Small intestine (tissue), 7 donors: ENCODE measurements at regions not wholly inside any gene's neighbourhood (a gene's known extent, or its start where the extent isn't known, plus 50 kb on each side); places are given as distances from the start of the nearest gene placed in this dataset.

ENCODE experiments used
- DNase-seq, 2 donors: peaks; one replicate each; pipeline versions ENCODE4 v3.0.0 to v3.0.0-alpha.2; 2013
- FAIRE-seq: peaks from 2 replicates; lab custom pipeline; 2012; peaks lifted over from hg19 to GRCh38; lab: Jason Lieb, UNC
- H3K27ac ChIP-seq, 3 donors: one replicate each; pipeline ENCODE4 v1.5.1; 2013; ENCODE audit warnings: low read length in 2 of 3, mild to moderate bottlenecking in 2 of 3, control low read depth in 1 of 3, inconsistent platforms in 1 of 3, low read depth in 1 of 3, moderate library complexity in 1 of 3
- H3K27me3 ChIP-seq, 3 donors: one replicate each; pipeline ENCODE4 v1.6.1; 2013; ENCODE audit warnings: low read length in 3 of 3, inconsistent platforms in 1 of 3; ENCODE audit not compliant: control insufficient read depth in 3 of 3, insufficient read depth in 3 of 3
- H3K36me3 ChIP-seq, 3 donors: one replicate each; pipeline ENCODE4 v1.6.1; 2013; ENCODE audit warnings: low read length in 3 of 3, inconsistent platforms in 1 of 3, low read depth in 1 of 3, mild to moderate bottlenecking in 1 of 3, moderate library complexity in 1 of 3; ENCODE audit not compliant: control insufficient read depth in 3 of 3, insufficient read depth in 2 of 3
- H3K4me1 ChIP-seq, 3 donors: one replicate each; pipeline ENCODE4 v1.6.1; 2013; ENCODE audit warnings: low read length in 2 of 3, inconsistent platforms in 1 of 3, low read depth in 1 of 3, mild to moderate bottlenecking in 1 of 3, moderate library complexity in 1 of 3; ENCODE audit not compliant: control insufficient read depth in 3 of 3, insufficient read depth in 2 of 3
- H3K4me3 ChIP-seq, 3 donors: one replicate each; pipeline ENCODE4 v1.5.1; 2013; ENCODE audit warnings: low read length in 3 of 3, control low read depth in 1 of 3, inconsistent platforms in 1 of 3, low read depth in 1 of 3, mild to moderate bottlenecking in 1 of 3, moderate library complexity in 1 of 3
- H3K9me3 ChIP-seq, 2 donors: one replicate each; pipeline ENCODE4 v1.6.1; 2013; ENCODE audit warnings: low read depth in 1 of 2, low read length in 1 of 2; ENCODE audit not compliant: control insufficient read depth in 2 of 2, insufficient read depth in 1 of 2
- WGBS, 3 donors: extraction: QIAGEN DNeasy Blood & Tissue Kit; methylation state at CpG; one replicate each; pipeline ENCODE4 v1.1.7; 2013; 5-methylcytosine and 5-hydroxymethylcytosine counted together
- donor health status: healthy with polysubstance abuse.
- donor health status: control.
- donor health status: control.
- donor health status: Bipolar disorder and iron deficiency.
- donor health status: healthy.

DNA sequence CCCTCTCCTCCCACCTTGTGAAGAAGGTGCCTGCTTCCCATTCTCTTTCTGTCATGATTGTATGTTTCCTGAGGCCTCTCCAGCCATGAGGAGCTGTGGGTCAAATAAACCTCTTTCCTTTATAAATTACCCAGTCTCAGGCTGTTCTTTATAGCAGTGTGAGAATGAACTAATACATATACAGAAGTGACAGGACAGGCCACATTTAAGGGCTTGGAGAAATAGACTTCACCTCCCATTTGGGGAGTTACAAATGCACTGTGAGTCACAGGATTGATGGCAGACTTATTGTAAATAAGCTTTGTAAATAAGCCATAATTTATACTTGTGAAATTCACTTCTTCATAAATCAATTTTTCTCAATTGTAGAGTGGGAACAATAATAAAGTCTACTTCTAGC, 543.3 kb downstream of the LRRIQ3 start:
- Histone ChIP-seq H3K4me3 (no peak overlapping the region), H3K4me1 (no peaks in the 10 kb centered on the region), H3K27ac (no peak overlapping the region), H3K27me3 (no peaks in the 10 kb centered on the region), H3K36me3 (no peaks in the 10 kb centered on the region), H3K9me3 (no peaks in the 10 kb centered on the region)
- FAIRE-seq, result no peak
- DNase-seq, result no peak

DNA sequence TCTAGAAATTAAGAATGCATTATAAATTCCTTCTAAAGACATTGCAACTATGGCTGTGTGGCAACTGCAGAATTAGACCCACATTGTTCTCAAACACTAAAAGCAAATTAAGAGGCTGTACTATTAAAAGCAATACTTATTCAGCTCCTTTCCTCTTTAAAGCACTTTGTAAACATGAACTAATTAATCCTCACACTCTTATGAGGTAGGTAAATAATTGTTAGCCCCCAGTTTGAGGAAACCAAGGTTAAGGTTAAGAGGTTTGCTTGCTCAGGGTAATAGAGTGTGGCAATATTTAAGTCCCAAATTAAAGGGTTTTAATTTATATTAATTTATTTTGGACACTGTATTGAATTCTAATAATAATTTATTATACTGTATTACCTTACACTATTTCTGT, 553.8 kb downstream of the LRRIQ3 start:
- H3K27me3 ChIP-seq, result no peaks in the 10 kb centered on the region
- H3K4me3 ChIP-seq, result no peak overlapping the region
- H3K36me3 ChIP-seq, result no peaks in the 10 kb centered on the region
- no peak overlapping the region for H3K27ac ChIP-seq
- no peak for FAIRE-seq
- H3K9me3 ChIP-seq, result no peaks in the 10 kb centered on the region
- no peak for DNase-seq
- H3K4me1 ChIP-seq, result no peaks in the 10 kb centered on the region

DNA sequence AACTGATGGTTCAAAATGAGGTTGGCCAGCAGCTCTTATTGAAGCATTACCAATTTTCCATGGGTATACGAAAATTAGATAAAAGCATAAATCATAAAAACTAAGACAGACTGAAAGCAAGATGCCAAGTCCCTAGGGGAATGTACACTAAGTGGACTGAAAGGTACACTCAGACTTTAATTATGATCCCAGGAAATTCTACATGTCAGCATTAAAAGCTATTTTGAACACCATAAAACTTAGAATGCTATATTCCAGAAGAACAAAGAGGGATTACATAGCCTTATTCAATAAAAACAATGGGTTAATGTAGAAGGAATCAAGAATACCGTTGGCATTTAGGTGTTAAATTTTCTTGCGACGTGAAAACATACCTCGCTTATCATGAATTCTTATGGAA, 558.5 kb downstream of the LRRIQ3 start:
- no peak overlapping the region for H3K4me3 ChIP-seq
- no peak for FAIRE-seq
- H3K36me3 ChIP-seq, result no peaks in the 10 kb centered on the region
- H3K9me3 ChIP-seq, result no peaks in the 10 kb centered on the region
- 87 to 89% (median 87%) methylated on average over 5 of the region's 5 CpGs for WGBS, 3 donors
- no peaks in the 10 kb centered on the region for H3K4me1 ChIP-seq
- no peak overlapping the region for H3K27ac ChIP-seq
- H3K27me3 ChIP-seq, result no peaks in the 10 kb centered on the region
- DNase-seq, result no peak

DNA sequence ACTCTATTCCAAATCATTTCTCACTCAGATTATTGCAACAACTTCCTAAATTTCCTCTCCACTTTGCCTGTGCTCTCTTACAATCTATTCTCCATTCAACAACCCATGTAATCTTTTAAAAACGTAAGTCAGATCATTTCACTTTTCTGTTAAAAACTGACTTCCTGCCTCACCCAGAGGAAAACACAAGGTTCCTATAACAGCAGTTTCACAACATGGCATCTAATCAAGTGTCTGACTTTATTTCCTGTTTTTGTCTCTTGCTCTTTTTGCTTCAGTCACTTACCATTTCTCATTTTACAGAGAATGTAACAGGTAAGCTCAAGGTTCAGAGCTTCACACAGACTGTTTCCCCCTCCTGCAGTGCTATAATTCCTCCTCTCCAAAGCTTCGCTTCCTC, 560.7 kb downstream of the LRRIQ3 start:
- WGBS, 3 donors, result 60 to 80% (median 65%) methylated on average over 2 of the region's 2 CpGs
- H3K27me3 ChIP-seq, result no peaks in the 10 kb centered on the region
- no peak overlapping the region for H3K4me3 ChIP-seq
- DNase-seq (no peak), FAIRE-seq (no peak)
- H3K27ac ChIP-seq, result no peak overlapping the region
- no peaks in the 10 kb centered on the region for H3K36me3 ChIP-seq
- no peaks in the 10 kb centered on the region for H3K4me1 ChIP-seq
- H3K9me3 ChIP-seq, result no peaks in the 10 kb centered on the region

DNA sequence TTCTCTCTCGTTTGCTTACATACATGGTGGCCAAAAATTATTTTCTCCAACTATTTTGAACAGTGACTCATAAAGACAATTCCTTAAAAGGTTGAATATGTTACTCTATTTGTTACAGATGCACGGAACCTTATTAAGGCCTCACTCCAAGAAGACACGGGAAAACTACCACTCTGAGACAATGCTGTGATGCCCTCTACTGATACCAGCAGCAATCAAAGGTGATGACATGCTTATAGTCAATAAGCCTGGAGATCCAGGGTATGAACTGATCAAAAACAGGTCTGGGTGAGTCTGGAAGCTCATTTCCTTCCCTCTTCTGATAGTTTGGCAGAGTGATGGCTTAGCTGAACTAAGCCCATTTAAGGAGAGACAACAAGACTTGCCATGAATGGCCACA, 563.0 kb downstream of the LRRIQ3 start:
- FAIRE-seq (no peak), DNase-seq (peak in 1 of 2 donors; percentile 9)
- no peaks in the 10 kb centered on the region for H3K9me3 ChIP-seq
- H3K27me3 ChIP-seq, result no peaks in the 10 kb centered on the region
- no peaks in the 10 kb centered on the region for H3K4me1 ChIP-seq
- no peaks in the 10 kb centered on the region for H3K36me3 ChIP-seq
- no peak overlapping the region for H3K27ac ChIP-seq
- 61 to 77% (median 63%) methylated on average over 3 of the region's 3 CpGs for WGBS, 3 donors
- H3K4me3 ChIP-seq, result no peak overlapping the region

DNA sequence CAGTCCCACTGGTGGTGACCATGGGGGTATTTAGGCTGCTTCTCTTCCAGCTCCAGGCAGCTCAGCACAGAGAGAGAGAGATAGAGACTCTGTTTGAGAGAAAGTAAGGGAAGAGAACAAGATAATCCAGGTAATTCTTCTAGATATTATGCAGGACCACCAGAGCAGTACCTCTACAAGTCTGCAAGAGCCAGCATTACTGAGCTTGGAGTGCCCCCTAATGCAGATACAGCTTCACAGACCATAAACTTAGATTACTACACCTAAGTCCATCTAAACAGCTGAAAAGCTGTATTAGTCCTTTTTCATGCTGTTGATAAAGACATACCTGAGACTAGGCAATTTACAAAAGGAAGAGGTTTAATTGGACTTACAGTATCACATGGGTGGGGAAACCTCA, 570.3 kb downstream of the LRRIQ3 start:
- Histone ChIP-seq H3K27me3 (no peaks in the 10 kb centered on the region), H3K4me3 (no peak overlapping the region)
- FAIRE-seq, result no peak

DNA sequence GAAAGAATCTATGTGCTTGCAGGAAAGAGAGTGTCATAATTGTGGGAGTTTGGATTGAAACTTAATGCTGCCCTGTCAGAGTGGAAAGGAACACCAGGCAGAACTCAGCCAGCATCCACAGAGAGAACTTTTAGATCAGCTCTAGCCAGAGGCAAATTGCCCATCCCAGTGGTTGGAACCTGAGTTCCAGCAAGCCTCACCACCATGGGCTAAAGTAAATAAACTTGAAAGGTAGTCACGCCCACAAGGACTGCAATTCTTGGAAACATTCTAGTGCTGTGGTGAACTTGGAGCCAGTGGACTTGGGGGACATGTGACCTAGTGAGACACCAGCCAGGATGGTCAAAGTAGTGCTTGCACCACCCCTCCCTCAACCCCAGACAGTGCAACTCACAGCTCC, 571.6 kb downstream of the LRRIQ3 start:
- no peaks in the 10 kb centered on the region for H3K27me3 ChIP-seq
- no peak overlapping the region for H3K27ac ChIP-seq
- no peak overlapping the region for H3K4me3 ChIP-seq
- WGBS, 3 donors, result 63 to 75% (median 72%) methylated on average over 1 of the region's 1 CpG
- no peaks in the 10 kb centered on the region for H3K4me1 ChIP-seq
- peaks cover 0 to 8% of the 10 kb centered on the region in 2 donors for H3K9me3 ChIP-seq
- DNase-seq, result no peak
- FAIRE-seq, result no peak
- no peaks in the 10 kb centered on the region for H3K36me3 ChIP-seq

More for the DNA sequence above, 570.3 kb downstream of the LRRIQ3 start:
- no peaks in the 10 kb centered on the region for H3K36me3 ChIP-seq
- H3K4me1 ChIP-seq, result no peaks in the 10 kb centered on the region
- no peak overlapping the region for H3K27ac ChIP-seq
- H3K9me3 ChIP-seq, result peaks cover 0 to 8% of the 10 kb centered on the region in 2 donors
- DNase-seq, result no peak

DNA sequence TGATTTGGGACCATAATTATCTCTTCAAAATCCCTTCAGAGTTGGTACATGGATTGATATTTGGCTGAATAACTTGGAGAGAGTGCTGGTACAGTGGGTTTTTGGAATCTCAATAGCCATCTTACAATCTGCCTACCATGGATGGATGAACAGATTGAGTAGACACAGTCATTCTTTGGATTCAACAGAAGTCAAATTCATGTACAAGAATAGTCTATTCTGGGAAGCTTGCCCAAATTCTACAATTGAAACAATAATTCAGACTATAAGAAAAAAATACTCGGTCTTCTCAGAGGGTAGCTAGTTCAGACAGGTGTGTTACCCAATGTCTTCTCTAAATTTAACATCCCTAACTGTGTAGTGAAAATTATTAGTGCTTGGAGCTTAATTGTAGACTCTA, 574.0 kb downstream of the LRRIQ3 start:
- Histone ChIP-seq H3K36me3 (no peaks in the 10 kb centered on the region), H3K27ac (no peak overlapping the region), H3K27me3 (peaks cover 0 to 4% (median 0%) of the 10 kb centered on the region in 3 donors), H3K9me3 (peaks cover 0 to 4% of the 10 kb centered on the region in 2 donors), H3K4me3 (no peak overlapping the region), H3K4me1 (no peaks in the 10 kb centered on the region)
- 54 to 81% (median 80%) methylated on average over 1 of the region's 1 CpG for WGBS, 3 donors
- no peak for FAIRE-seq
- no peak for DNase-seq

DNA sequence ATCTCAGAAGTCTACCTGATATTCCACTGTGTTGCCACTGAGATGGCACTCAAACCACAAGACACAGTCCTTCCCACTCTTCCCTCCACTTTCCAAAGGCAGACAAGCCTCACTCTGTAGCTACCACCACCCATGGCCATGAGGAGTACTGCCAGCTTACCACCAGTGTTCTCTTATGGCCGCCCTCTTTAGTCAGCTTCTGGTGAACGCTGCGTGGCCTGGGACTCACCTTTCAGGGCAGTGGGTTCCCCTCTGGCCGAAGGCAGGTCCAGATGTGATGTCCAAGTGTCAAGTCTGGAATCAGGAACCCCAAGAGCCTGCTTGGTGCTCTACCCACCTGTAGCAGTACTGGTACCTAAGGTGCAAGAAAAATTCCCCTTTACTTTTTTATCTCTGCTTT, 580.8 kb downstream of the LRRIQ3 start:
- Histone ChIP-seq H3K27ac (no peak overlapping the region), H3K4me1 (no peaks in the 10 kb centered on the region), H3K9me3 (no peaks in the 10 kb centered on the region), H3K36me3 (no peaks in the 10 kb centered on the region), H3K27me3 (peaks cover 0 to 4% (median 0%) of the 10 kb centered on the region in 3 donors), H3K4me3 (no peak overlapping the region)
- no peak for FAIRE-seq
- no peak for DNase-seq
- WGBS, 3 donors, result 63 to 77% (median 67%) methylated on average over 4 of the region's 4 CpGs
